Trophoblast cell (in vitro differentiated cells and primary cell): ENCODE measurements at regions not wholly inside any gene's neighbourhood (a gene's known extent, or its start where the extent isn't known, plus 50 kb on each side); places are given as distances from the start of the nearest gene placed in this dataset.

Experiments
- DNase-seq, 2 donors: peaks; one replicate each; pipeline ENCODE4 v3.0.0-alpha.2; 2016
- H2AFZ ChIP-seq: 2 replicates; pipeline ENCODE4 v1.6.1; 2013; ENCODE audit warnings: low read length, moderate library complexity, mild to moderate bottlenecking; ENCODE audit not compliant: insufficient read depth, poor library complexity
- H2AK5ac ChIP-seq: 2 replicates; pipeline ENCODE4 v1.6.1; 2013; ENCODE audit warnings: mild to moderate bottlenecking, low read length
- H2BK120ac ChIP-seq: 2 replicates; pipeline ENCODE4 v1.6.1; 2013; ENCODE audit warnings: low read length, mild to moderate bottlenecking, moderate library complexity; ENCODE audit not compliant: insufficient read depth, poor library complexity
- H2BK12ac ChIP-seq: 2 replicates; pipeline ENCODE4 v1.6.1; 2013; ENCODE audit warnings: mild to moderate bottlenecking, low read length, moderate library complexity
- H2BK5ac ChIP-seq: 2 replicates; pipeline ENCODE4 v1.6.1; 2013; ENCODE audit warnings: low read length, low read depth, moderate library complexity, mild to moderate bottlenecking; ENCODE audit not compliant: poor library complexity
- H3K14ac ChIP-seq: 2 replicates; pipeline ENCODE4 v1.6.1; 2013; ENCODE audit warnings: mild to moderate bottlenecking, low read length
- H3K18ac ChIP-seq: 2 replicates; pipeline ENCODE4 v1.6.1; 2013; ENCODE audit warnings: mild to moderate bottlenecking, low read length
- H3K23ac ChIP-seq: 2 replicates; pipeline ENCODE4 v1.6.1; 2013; ENCODE audit warnings: low read length
- H3K27ac ChIP-seq: 2 replicates; pipeline ENCODE4 v1.5.1; 2013; ENCODE audit warnings: low read depth, mild to moderate bottlenecking, inconsistent platforms, low read length, moderate library complexity
- H3K27me3 ChIP-seq: 2 replicates; pipeline ENCODE4 v1.6.1; 2013; ENCODE audit warnings: inconsistent platforms, mild to moderate bottlenecking, low read length, moderate library complexity; ENCODE audit not compliant: insufficient read depth
- H3K36me3 ChIP-seq, 2 experiments: 1 replicate in 1 of 2; 2 replicates in 1 of 2; pipeline ENCODE4 v1.6.1; 2013; ENCODE audit warnings: low read length in 2 of 2, mild to moderate bottlenecking in 2 of 2, moderate library complexity in 1 of 2; ENCODE audit not compliant: insufficient read depth in 2 of 2, control insufficient read depth in 1 of 2
- H3K4ac ChIP-seq: 2 replicates; pipeline ENCODE4 v1.6.1; 2013; ENCODE audit warnings: low read depth, mild to moderate bottlenecking, low read length, moderate library complexity
- H3K4me1 ChIP-seq, 2 experiments: 1 replicate in 1 of 2; 2 replicates in 1 of 2; pipeline ENCODE4 v1.6.1; 2013; ENCODE audit warnings: low read length in 2 of 2, mild to moderate bottlenecking in 2 of 2, moderate library complexity in 1 of 2; ENCODE audit not compliant: insufficient read depth in 2 of 2, control insufficient read depth in 1 of 2
- H3K4me2 ChIP-seq: 2 replicates; pipeline ENCODE4 v1.6.1; 2013; ENCODE audit warnings: inconsistent platforms, mild to moderate bottlenecking, low read length, moderate library complexity
- H3K4me3 ChIP-seq: 2 replicates; pipeline ENCODE4 v1.5.1; 2013; ENCODE audit warnings: mild to moderate bottlenecking, low read depth, low read length, inconsistent platforms
- H3K79me1 ChIP-seq: one replicate; pipeline ENCODE4 v1.6.1; 2013; ENCODE audit warnings: low read length
- H3K79me2 ChIP-seq: 2 replicates; pipeline ENCODE4 v1.6.1; 2013; ENCODE audit warnings: low read length, mild to moderate bottlenecking; ENCODE audit not compliant: control insufficient read depth, insufficient read depth, poor library complexity
- H3K9ac ChIP-seq: 2 replicates; pipeline ENCODE4 v1.6.1; 2013; ENCODE audit warnings: mild to moderate bottlenecking, low read length
- H3K9me3 ChIP-seq: 2 replicates; pipeline ENCODE4 v1.6.1; 2013; ENCODE audit warnings: low read depth, mild to moderate bottlenecking, control low read depth, inconsistent platforms, low read length; ENCODE audit not compliant: insufficient read depth
- H4K12ac ChIP-seq: 2 replicates; pipeline ENCODE4 v1.6.1; 2013; ENCODE audit warnings: low read depth, mild to moderate bottlenecking, low read length, moderate library complexity
- H4K8ac ChIP-seq: 2 replicates; pipeline ENCODE4 v1.6.1; 2013; ENCODE audit warnings: low read depth, mild to moderate bottlenecking, low read length, moderate library complexity
- H4K91ac ChIP-seq: one replicate; pipeline ENCODE4 v1.6.1; 2013; ENCODE audit warnings: low read depth, mild to moderate bottlenecking, low read length, moderate library complexity
- WGBS: extraction: QIAGEN DNeasy Blood & Tissue Kit; methylation state at CpG from one replicate; pipeline ENCODE4 v1.1.7; 2013; ENCODE audit warnings: missing lambda C conversion rate; ENCODE audit not compliant: insufficient read length, insufficient coverage; ENCODE audit errors: extremely low coverage; 5-methylcytosine and 5-hydroxymethylcytosine counted together

GRCh38 chr1:60268451-60268850, 194.9 kb upstream of the C1orf87 start:
- H3K4me1 ChIP-seq, result no peaks in the 10 kb centered on the region
- H3K9me3 ChIP-seq, result peaks cover 1% of the 10 kb centered on the region
- H2BK120ac ChIP-seq, result no peak overlapping the region
- no peak overlapping the region for H3K9ac ChIP-seq
- WGBS, result no CpG with 5 or more reads among the region's 2 CpGs
- H3K27me3 ChIP-seq, result no peaks in the 10 kb centered on the region
- DNase-seq, result no peak
- no peak overlapping the region for H3K27ac ChIP-seq
- H4K91ac ChIP-seq, result no peak overlapping the region
- no peak overlapping the region for H2BK5ac ChIP-seq
- H2AFZ ChIP-seq, result no peak overlapping the region
- no peaks in the 10 kb centered on the region for H3K79me1 ChIP-seq
- no peak overlapping the region for H2BK12ac ChIP-seq
- H4K12ac ChIP-seq, result no peak overlapping the region
- no peak overlapping the region for H3K4ac ChIP-seq
- no peaks in the 10 kb centered on the region for H3K79me2 ChIP-seq
- H4K8ac ChIP-seq, result no peak overlapping the region
- no peak overlapping the region for H3K4me2 ChIP-seq
- H3K18ac ChIP-seq, result no peak overlapping the region
- no peak overlapping the region for H3K4me3 ChIP-seq
- no peak overlapping the region for H2AK5ac ChIP-seq
- H3K36me3 ChIP-seq, result no peaks in the 10 kb centered on the region
- H3K14ac ChIP-seq, result no peak overlapping the region
- H3K23ac ChIP-seq, result no peak overlapping the region

GRCh38 chr1:60265560-60266535, 192.3 kb upstream of the C1orf87 start:
- Histone ChIP-seq H3K79me2 (no peaks in the 10 kb centered on the region), H4K91ac (no peak overlapping the region), H2BK5ac (no peak overlapping the region), H3K79me1 (no peaks in the 10 kb centered on the region), H3K23ac (no peak overlapping the region), H3K4me1 (no peaks in the 10 kb centered on the region), H3K18ac (no peak overlapping the region), H2AK5ac (no peak overlapping the region), H3K4me2 (no peak overlapping the region), H3K4me3 (no peak overlapping the region), H3K27ac (no peak overlapping the region), H2AFZ (no peak overlapping the region), H4K12ac (no peak overlapping the region), H3K36me3 (no peaks in the 10 kb centered on the region), H3K14ac (no peak overlapping the region), H2BK120ac (no peak overlapping the region), H2BK12ac (no peak overlapping the region), H3K27me3 (no peaks in the 10 kb centered on the region), H4K8ac (no peak overlapping the region), H3K9me3 (peaks cover 1% of the 10 kb centered on the region), H3K4ac (no peak overlapping the region), H3K9ac (no peak overlapping the region)
- WGBS, result no CpG with 5 or more reads among the region's 3 CpGs
- peak in 1 of 2 donors; percentile 26 for DNase-seq

GRCh38 chr1:60262701-60263100, 189.1 kb upstream of the C1orf87 start:
- no CpG with 5 or more reads among the region's 2 CpGs for WGBS
- no peak overlapping the region for H4K12ac ChIP-seq
- no peaks in the 10 kb centered on the region for H3K27me3 ChIP-seq
- DNase-seq, result no peak
- no peak overlapping the region for H2BK5ac ChIP-seq
- no peak overlapping the region for H3K23ac ChIP-seq
- no peak overlapping the region for H2BK120ac ChIP-seq
- no peaks in the 10 kb centered on the region for H3K9me3 ChIP-seq
- H3K79me1 ChIP-seq, result no peaks in the 10 kb centered on the region
- H3K4ac ChIP-seq, result no peak overlapping the region
- no peak overlapping the region for H3K4me3 ChIP-seq
- no peak overlapping the region for H3K4me2 ChIP-seq
- H3K79me2 ChIP-seq, result no peaks in the 10 kb centered on the region
- no peak overlapping the region for H3K14ac ChIP-seq
- no peaks in the 10 kb centered on the region for H3K36me3 ChIP-seq
- no peak overlapping the region for H3K18ac ChIP-seq
- H2AFZ ChIP-seq, result no peak overlapping the region
- no peak overlapping the region for H4K8ac ChIP-seq
- H2AK5ac ChIP-seq, result no peak overlapping the region
- no peaks in the 10 kb centered on the region for H3K4me1 ChIP-seq
- no peak overlapping the region for H2BK12ac ChIP-seq
- H3K9ac ChIP-seq, result no peak overlapping the region
- H3K27ac ChIP-seq, result no peak overlapping the region
- no peak overlapping the region for H4K91ac ChIP-seq

- no peak for DNase-seq
- Histone ChIP-seq H2BK5ac (no peak overlapping the region), H3K4me3 (no peak overlapping the region), H2BK12ac (no peak overlapping the region), H4K91ac (no peak overlapping the region), H2AK5ac (no peak overlapping the region), H3K4me1 (no peaks in the 10 kb centered on the region), H3K36me3 (no peaks in the 10 kb centered on the region), H3K9ac (no peak overlapping the region), H3K18ac (no peak overlapping the region), H3K79me1 (no peaks in the 10 kb centered on the region), H3K27me3 (no peaks in the 10 kb centered on the region), H3K4ac (no peak overlapping the region), H3K4me2 (no peak overlapping the region), H4K12ac (no peak overlapping the region), H3K27ac (no peak overlapping the region), H2BK120ac (no peak overlapping the region), H3K23ac (no peak overlapping the region), H3K9me3 (no peaks in the 10 kb centered on the region), H2AFZ (no peak overlapping the region), H3K79me2 (no peaks in the 10 kb centered on the region), H3K14ac (no peak overlapping the region), H4K8ac (no peak overlapping the region)
These were observed 184.0 kb upstream of the C1orf87 start for GRCh38 chr1:60257531-60257930.
